ENCODE measurements at regions not wholly inside any gene's neighbourhood (a gene's known extent, or its start where the extent isn't known, plus 50 kb on each side); places are given as distances from the start of the nearest gene placed in this dataset.

DNA sequence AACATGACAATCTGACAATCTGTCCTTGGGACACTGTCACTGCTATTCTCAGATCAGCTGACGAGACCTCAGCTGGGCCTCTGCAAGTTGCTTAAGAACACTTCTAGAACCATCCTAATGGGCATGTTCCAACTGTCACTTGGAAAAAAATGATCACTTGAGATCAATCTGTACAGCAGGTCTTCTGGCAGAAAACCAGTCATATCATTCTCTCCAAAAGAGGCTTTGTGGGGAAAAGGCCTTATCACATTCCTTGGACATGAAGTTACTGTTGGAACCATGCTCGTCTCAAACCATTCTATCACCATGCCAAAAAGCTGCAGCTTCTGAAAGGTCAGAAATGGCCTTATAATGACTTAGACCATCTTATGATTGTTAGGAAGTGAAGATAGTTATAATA is 744.2 kb downstream of the USP25 start:
- DNase-seq = no peak
- no peaks in the 10 kb centered on the region for H3K4me1 ChIP-seq

DNA sequence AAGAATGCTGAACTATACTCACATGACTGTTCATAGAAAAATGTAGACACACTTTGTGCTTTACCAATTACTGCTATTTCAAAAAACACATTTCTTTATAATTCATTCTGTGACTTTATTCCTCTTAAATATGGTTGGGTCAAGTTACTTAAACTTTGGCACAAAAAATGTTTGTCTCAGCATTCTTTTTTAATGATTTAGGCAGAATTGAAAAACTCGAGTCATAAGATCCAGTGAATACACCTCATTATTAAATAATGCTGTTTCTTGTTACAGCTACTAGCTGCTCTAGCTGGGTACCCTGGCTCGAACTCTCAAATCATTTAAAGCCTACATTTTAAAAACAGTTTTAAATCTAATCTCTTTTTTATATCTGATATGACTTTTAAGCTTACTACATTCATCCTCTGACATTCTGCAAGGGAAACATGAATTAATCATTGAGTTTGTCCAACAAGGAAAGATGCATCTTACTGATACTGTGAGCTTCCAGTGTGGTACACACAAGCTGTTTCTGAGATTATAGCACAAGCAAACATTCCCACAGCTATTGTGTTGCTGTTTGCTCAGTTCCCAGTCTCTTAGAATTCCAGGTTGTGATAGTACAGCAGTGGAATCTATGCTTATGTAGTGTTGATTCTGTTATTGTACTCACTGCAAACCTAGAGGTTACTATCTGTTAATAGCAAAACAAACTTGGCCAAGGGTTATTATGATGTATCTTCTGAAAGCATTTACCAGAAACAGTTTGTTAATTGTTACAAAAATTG is 746.5 kb downstream of the USP25 start:
- DNase-seq = no peak
- intact Hi-C loops (cut with DNase I) = loop anchor here (10.0 kb wide), 1 partner anchor 529 kb away; no protein-coding TSS in a partner anchor
- TF ChIP-seq, protein P1, sequence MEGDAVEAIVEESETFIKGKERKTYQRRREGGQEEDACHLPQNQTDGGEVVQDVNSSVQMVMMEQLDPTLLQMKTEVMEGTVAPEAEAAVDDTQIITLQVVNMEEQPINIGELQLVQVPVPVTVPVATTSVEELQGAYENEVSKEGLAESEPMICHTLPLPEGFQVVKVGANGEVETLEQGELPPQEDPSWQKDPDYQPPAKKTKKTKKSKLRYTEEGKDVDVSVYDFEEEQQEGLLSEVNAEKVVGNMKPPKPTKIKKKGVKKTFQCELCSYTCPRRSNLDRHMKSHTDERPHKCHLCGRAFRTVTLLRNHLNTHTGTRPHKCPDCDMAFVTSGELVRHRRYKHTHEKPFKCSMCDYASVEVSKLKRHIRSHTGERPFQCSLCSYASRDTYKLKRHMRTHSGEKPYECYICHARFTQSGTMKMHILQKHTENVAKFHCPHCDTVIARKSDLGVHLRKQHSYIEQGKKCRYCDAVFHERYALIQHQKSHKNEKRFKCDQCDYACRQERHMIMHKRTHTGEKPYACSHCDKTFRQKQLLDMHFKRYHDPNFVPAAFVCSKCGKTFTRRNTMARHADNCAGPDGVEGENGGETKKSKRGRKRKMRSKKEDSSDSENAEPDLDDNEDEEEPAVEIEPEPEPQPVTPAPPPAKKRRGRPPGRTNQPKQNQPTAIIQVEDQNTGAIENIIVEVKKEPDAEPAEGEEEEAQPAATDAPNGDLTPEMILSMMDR (IDR thresholded peaks at IDR 0.05) = no peak
- ATAC-seq = no peak
- Histone ChIP-seq H3K4me1 (no peaks in the 10 kb centered on the region), H3K27me3 (no peaks in the 10 kb centered on the region), H3K4me3 (no peak overlapping the region), H3K9me3 (no peaks in the 10 kb centered on the region), H3K27ac (no peak overlapping the region), H3K36me3 (no peaks in the 10 kb centered on the region)

More for the DNA sequence above, 744.2 kb downstream of the USP25 start:
- intact Hi-C loops (cut with DNase I) = loop anchor here (10.0 kb wide), 1 partner anchor 531 kb away; no protein-coding TSS in a partner anchor
- H3K9me3 ChIP-seq = no peaks in the 10 kb centered on the region
- no peak for ATAC-seq
- H3K27ac ChIP-seq = no peak overlapping the region
- no peak overlapping the region for H3K4me3 ChIP-seq
- H3K36me3 ChIP-seq = no peaks in the 10 kb centered on the region
- no peaks in the 10 kb centered on the region for H3K27me3 ChIP-seq
- TF ChIP-seq, protein P1 (IDR thresholded peaks at IDR 0.05) = no peak

DNA sequence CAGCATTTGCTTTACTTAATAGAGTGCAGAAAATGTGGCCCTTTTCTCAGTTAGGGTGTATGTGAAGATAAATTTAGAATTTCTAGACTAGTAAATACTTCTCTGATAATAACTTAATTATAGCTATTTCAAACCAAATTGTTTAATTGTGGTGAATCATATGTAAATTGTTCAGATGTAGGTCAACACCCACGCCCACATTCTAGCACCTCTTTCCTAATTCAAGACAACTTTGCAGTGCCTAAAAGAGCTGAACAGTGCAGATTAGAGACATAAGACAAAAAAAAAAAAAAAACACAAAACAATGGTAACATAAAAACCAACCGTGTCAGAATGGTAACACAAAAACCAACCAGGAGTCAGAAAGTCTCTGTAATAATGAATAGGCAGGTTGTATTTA is 758.3 kb downstream of the USP25 start:
- H3K27ac ChIP-seq = no peak overlapping the region
- no peak for ATAC-seq
- H3K4me3 ChIP-seq = no peak overlapping the region
- no peaks in the 10 kb centered on the region for H3K4me1 ChIP-seq
- no peak for DNase-seq
- H3K27me3 ChIP-seq = no peaks in the 10 kb centered on the region
- no peaks in the 10 kb centered on the region for H3K9me3 ChIP-seq
- TF ChIP-seq, protein P1 (IDR thresholded peaks at IDR 0.05) = no peak
- H3K36me3 ChIP-seq = no peaks in the 10 kb centered on the region
- intact Hi-C loops (cut with DNase I) = no loop called here

DNA sequence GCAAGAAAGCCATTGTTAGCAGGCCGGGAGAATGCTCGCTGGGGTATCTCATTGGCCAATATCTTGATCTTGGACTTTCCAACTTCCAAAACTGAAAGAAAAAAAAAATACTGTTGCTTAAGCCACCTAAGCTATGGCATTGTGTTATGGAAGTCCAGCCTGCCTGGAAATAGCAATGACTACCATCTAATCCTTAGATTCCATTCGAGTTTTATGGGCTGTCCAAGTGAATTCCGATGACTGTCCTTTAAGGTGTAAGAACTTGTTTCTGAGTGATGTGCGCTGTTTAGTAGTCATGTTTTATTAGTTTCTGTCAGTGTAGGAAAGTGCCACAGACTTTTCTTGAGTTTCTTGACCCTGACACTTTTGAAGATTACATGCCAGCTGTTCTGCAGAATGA is 762.6 kb downstream of the USP25 start:
- intact Hi-C loops (cut with DNase I) = no loop called here
- no peak overlapping the region for H3K4me3 ChIP-seq
- TF ChIP-seq, protein P1 (IDR thresholded peaks at IDR 0.05) = no peak
- H3K36me3 ChIP-seq = no peaks in the 10 kb centered on the region
- ATAC-seq = no peak
- DNase-seq = no peak
- no peaks in the 10 kb centered on the region for H3K9me3 ChIP-seq
- no peaks in the 10 kb centered on the region for H3K4me1 ChIP-seq
- H3K27me3 ChIP-seq = no peaks in the 10 kb centered on the region
- H3K27ac ChIP-seq = no peak overlapping the region

DNA sequence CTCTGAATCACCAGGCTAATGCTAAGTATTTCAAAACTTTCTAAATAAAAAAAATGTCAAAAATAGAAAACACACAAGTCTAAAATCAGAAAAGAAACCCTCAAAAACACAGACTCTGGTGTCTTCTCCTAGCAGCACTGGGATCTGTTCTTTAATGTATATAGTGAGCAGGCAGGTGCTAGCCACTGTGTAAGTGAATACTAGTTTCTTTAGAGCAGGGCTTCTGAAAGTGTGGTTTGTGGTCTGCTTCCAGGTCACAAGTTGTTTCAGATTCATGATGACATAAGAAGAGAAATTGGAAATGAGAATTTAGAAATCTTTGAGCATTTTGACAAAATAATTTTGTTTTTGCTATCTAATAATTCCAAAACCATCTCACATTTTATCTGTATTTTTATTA is 763.1 kb downstream of the USP25 start:
- no peaks in the 10 kb centered on the region for H3K4me1 ChIP-seq
- intact Hi-C loops (cut with DNase I) = no loop called here
- TF ChIP-seq, protein P1 (IDR thresholded peaks at IDR 0.05) = no peak
- H3K36me3 ChIP-seq = no peaks in the 10 kb centered on the region
- no peaks in the 10 kb centered on the region for H3K9me3 ChIP-seq
- ATAC-seq = no peak
- H3K27ac ChIP-seq = no peak overlapping the region
- H3K27me3 ChIP-seq = no peaks in the 10 kb centered on the region
- no peak for DNase-seq
- H3K4me3 ChIP-seq = no peak overlapping the region
